Neuronal stem cell (in vitro differentiated cells): ENCODE measurements at regions not wholly inside any gene's neighbourhood (a gene's known extent, or its start where the extent isn't known, plus 50 kb on each side); places are given as distances from the start of the nearest gene placed in this dataset.

Source experiments
- DNase-seq: peaks from one replicate; pipeline ENCODE4 v3.0.0-alpha.2; 2013; ENCODE audit warnings: low spot score
- H2AFZ ChIP-seq: one replicate; pipeline ENCODE4 v1.6.1; 2013; ENCODE audit warnings: mild to moderate bottlenecking, low read length, inconsistent platforms
- H2AK5ac ChIP-seq: 2 replicates; pipeline ENCODE4 v1.6.1; 2013; ENCODE audit warnings: low read depth, mild to moderate bottlenecking, inconsistent platforms, low read length, moderate library complexity, mixed read lengths
- H2BK120ac ChIP-seq: 2 replicates; pipeline ENCODE4 v1.6.1; 2013; ENCODE audit warnings: low read depth, mild to moderate bottlenecking, inconsistent platforms, low read length, moderate library complexity, mixed read lengths
- H2BK12ac ChIP-seq: one replicate; pipeline ENCODE4 v1.6.1; 2013; ENCODE audit warnings: low read length, inconsistent platforms
- H2BK15ac ChIP-seq: 2 replicates; pipeline ENCODE4 v1.6.1; 2013; ENCODE audit warnings: mild to moderate bottlenecking, low read length, inconsistent platforms, mixed read lengths
- H2BK5ac ChIP-seq: one replicate; pipeline ENCODE4 v1.6.1; 2013; ENCODE audit warnings: inconsistent platforms, mild to moderate bottlenecking, low read length, moderate library complexity
- H3K14ac ChIP-seq: one replicate; pipeline ENCODE4 v1.6.1; 2013; ENCODE audit warnings: low read length, inconsistent platforms
- H3K18ac ChIP-seq: 2 replicates; pipeline ENCODE4 v1.6.1; 2013; ENCODE audit warnings: low read length, inconsistent platforms
- H3K23ac ChIP-seq: 2 replicates; pipeline ENCODE4 v1.6.1; 2013; ENCODE audit warnings: low read depth, mild to moderate bottlenecking, mixed read lengths, low read length, inconsistent platforms; ENCODE audit not compliant: poor library complexity
- H3K27ac ChIP-seq: replicated peaks from 3 replicates; pipeline ENCODE4 v1.5.1; 2013; ENCODE audit warnings: low read length, inconsistent platforms
- H3K27me3 ChIP-seq, 3 experiments: 2 replicates each; pipeline ENCODE4 v1.6.1; 2013; ENCODE audit warnings: low read length in 3 of 3, mild to moderate bottlenecking in 2 of 3, inconsistent platforms in 1 of 3, low read depth in 1 of 3, mixed read lengths in 1 of 3, moderate library complexity in 1 of 3; ENCODE audit not compliant: control insufficient read depth in 3 of 3, insufficient read depth in 3 of 3
- H3K36me3 ChIP-seq, 2 donors: replicated peaks in 1 of 2; 2 replicates each; pipeline ENCODE4 v1.6.1; 2013; ENCODE audit warnings: low read length in 2 of 2; ENCODE audit not compliant: control insufficient read depth in 2 of 2, insufficient read depth in 2 of 2
- H3K4ac ChIP-seq: 2 replicates; pipeline ENCODE4 v1.6.1; 2013; ENCODE audit warnings: inconsistent platforms, mild to moderate bottlenecking, low read length, moderate library complexity
- H3K4me1 ChIP-seq, 2 donors: 1 replicate in 1 of 2; 2 replicates in 1 of 2; pipeline ENCODE4 v1.6.1; 2013; ENCODE audit warnings: low read length in 2 of 2, low read depth in 1 of 2; ENCODE audit not compliant: control insufficient read depth in 2 of 2, insufficient read depth in 1 of 2
- H3K4me2 ChIP-seq: one replicate; pipeline ENCODE4 v1.6.1; 2013; ENCODE audit warnings: mild to moderate bottlenecking, low read length, inconsistent platforms; ENCODE audit not compliant: insufficient read depth, poor library complexity, severe bottlenecking
- H3K4me3 ChIP-seq, 2 donors: 2 replicates each; pipeline ENCODE4 v1.5.1; 2013; ENCODE audit warnings: low read length in 2 of 2, mild to moderate bottlenecking in 2 of 2, inconsistent platforms in 1 of 2, moderate library complexity in 1 of 2
- H3K79me1 ChIP-seq: one replicate; pipeline ENCODE4 v1.6.1; 2013; ENCODE audit warnings: low read depth, mild to moderate bottlenecking, inconsistent platforms, low read length, moderate library complexity
- H3K9ac ChIP-seq: one replicate; pipeline ENCODE4 v1.6.1; 2013; ENCODE audit warnings: mild to moderate bottlenecking, low read depth, low read length, inconsistent platforms; ENCODE audit not compliant: poor library complexity
- H3K9me3 ChIP-seq, 2 donors: replicated peaks in 1 of 2; 2 replicates each; pipeline versions ENCODE3 to v1.6.1; 2013; ENCODE audit warnings: low read length in 2 of 2, mild to moderate bottlenecking in 2 of 2, inconsistent platforms in 1 of 2, low read depth in 1 of 2, mixed read lengths in 1 of 2, moderate library complexity in 1 of 2; ENCODE audit not compliant: control insufficient read depth in 2 of 2, insufficient read depth in 1 of 2
- H4K8ac ChIP-seq: one replicate; pipeline ENCODE4 v1.6.1; 2013; ENCODE audit warnings: low read depth, mild to moderate bottlenecking, inconsistent platforms, low read length, moderate library complexity
- H4K91ac ChIP-seq: one replicate; pipeline ENCODE4 v1.6.1; 2013; ENCODE audit warnings: low read length, low read depth, mild to moderate bottlenecking, inconsistent platforms; ENCODE audit not compliant: poor library complexity
- WGBS, 2 donors: extraction: QIAGEN DNeasy Blood & Tissue Kit; methylation state at CpG; one replicate each; pipeline ENCODE4 v1.1.7; 2013; ENCODE audit warnings: missing lambda C conversion rate in 2 of 2, mixed read lengths in 1 of 2; ENCODE audit not compliant: insufficient read length in 2 of 2, insufficient replicate concordance in 1 of 2; ENCODE audit errors: extremely low coverage in 2 of 2; 5-methylcytosine and 5-hydroxymethylcytosine counted together

DNA sequence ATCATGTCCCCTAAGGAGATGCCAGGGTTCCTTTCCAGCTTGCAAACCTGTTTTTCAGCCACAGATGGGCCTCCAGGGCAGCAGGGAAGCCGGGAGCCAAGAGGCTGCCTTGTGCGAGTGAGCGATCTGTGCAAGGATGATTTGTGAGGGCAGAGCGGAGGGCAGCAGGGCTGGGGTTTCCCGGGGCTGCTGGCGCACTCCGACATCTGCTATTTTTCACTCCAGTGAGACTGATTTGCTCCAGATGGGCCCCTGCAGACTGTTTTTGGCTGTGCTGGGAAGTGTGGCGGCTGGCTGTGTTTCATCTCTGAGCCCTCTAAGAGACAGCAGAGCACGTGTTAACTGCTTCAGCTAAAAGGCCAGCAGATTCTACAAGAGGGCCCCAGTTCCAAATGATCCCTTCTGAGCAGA lies 466.2 kb downstream of the TYW1 start:
- H3K79me1 ChIP-seq, result no peaks in the 10 kb centered on the region
- H2BK120ac ChIP-seq, result no peak overlapping the region
- no peaks in the 10 kb centered on the region for H3K27me3 ChIP-seq
- no peak overlapping the region for H3K27ac ChIP-seq
- H3K4me1 ChIP-seq, result no peaks in the 10 kb centered on the region
- H3K9me3 ChIP-seq, result peaks cover 2 to 3% of the 10 kb centered on the region in 2 donors
- DNase-seq, result no peak
- H3K4me2 ChIP-seq, result no peak overlapping the region
- no peak overlapping the region for H2BK12ac ChIP-seq
- H3K23ac ChIP-seq, result no peak overlapping the region
- no peak overlapping the region for H2BK5ac ChIP-seq
- H2AFZ ChIP-seq, result no peak overlapping the region
- H4K91ac ChIP-seq, result no peak overlapping the region
- no peak overlapping the region for H4K8ac ChIP-seq
- no peak overlapping the region for H3K4ac ChIP-seq
- H2AK5ac ChIP-seq, result no peak overlapping the region
- no peak overlapping the region for H2BK15ac ChIP-seq
- no CpG with 5 or more reads among the region's 9 CpGs for WGBS, 2 donors
- H3K36me3 ChIP-seq, result no peaks in the 10 kb centered on the region
- no peak overlapping the region for H3K14ac ChIP-seq
- no peak overlapping the region for H3K9ac ChIP-seq
- peak overlapping the region; percentile 15 for H3K18ac ChIP-seq
- H3K4me3 ChIP-seq, result no peak overlapping the region

DNA sequence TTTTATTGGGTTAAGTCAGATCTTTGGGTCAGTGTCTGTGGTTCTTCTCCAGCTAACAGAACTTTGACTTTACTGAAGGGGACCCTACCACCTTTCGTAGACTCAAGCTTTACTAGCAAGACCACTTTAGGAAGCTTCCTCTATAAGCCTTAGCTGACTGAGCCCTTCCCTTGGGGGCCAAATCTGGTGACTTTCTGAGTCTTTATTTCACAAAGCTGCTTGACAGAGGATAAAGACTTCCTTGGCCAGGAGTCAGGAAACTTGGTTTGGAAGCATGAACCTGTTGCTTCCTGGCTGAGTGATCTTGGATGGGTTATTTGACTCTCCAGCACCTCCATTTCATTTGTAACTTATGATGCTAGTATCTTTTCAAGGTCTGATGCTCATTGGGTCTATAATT lies 466.7 kb downstream of the TYW1 start:
- no peak overlapping the region for H3K4me3 ChIP-seq
- H3K27ac ChIP-seq, result no peak overlapping the region
- peaks cover 3 to 5% of the 10 kb centered on the region in 2 donors for H3K9me3 ChIP-seq
- no CpG with 5 or more reads among the region's 1 CpG for WGBS, 2 donors
- no peak overlapping the region for H2BK120ac ChIP-seq
- no peak overlapping the region for H3K18ac ChIP-seq
- H3K4me1 ChIP-seq, result no peaks in the 10 kb centered on the region
- no peak overlapping the region for H3K4me2 ChIP-seq
- H4K91ac ChIP-seq, result no peak overlapping the region
- no peaks in the 10 kb centered on the region for H3K36me3 ChIP-seq
- no peak for DNase-seq
- H3K23ac ChIP-seq, result no peak overlapping the region
- no peak overlapping the region for H4K8ac ChIP-seq
- no peak overlapping the region for H2BK15ac ChIP-seq
- no peak overlapping the region for H3K4ac ChIP-seq
- no peak overlapping the region for H3K14ac ChIP-seq
- H2AFZ ChIP-seq, result no peak overlapping the region
- H3K27me3 ChIP-seq, result no peaks in the 10 kb centered on the region
- H3K9ac ChIP-seq, result no peak overlapping the region
- H2AK5ac ChIP-seq, result no peak overlapping the region
- H2BK5ac ChIP-seq, result no peak overlapping the region
- no peaks in the 10 kb centered on the region for H3K79me1 ChIP-seq
- H2BK12ac ChIP-seq, result no peak overlapping the region

DNA sequence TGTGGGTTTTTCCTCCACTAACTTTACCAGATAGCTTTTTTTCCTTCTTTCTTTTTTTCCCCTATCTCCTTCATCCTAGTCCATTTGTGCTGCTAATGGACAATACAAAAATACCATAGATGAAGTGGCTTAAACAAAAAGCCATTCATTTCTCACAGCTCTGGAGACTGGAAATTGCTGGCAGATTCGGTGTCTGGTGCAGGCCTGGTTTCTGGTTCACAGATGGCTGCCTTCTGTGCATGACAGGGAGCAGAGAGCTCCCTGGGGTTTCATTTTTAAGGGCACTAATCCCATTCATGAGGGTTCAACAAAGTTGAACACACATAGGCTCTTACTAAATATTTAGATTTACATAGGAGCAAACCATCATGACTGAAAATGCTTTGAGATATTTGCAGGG lies 467.4 kb downstream of the TYW1 start:
- Histone ChIP-seq H4K8ac (no peak overlapping the region), H2BK5ac (no peak overlapping the region), H3K4me1 (no peaks in the 10 kb centered on the region), H2AK5ac (no peak overlapping the region), H3K36me3 (no peaks in the 10 kb centered on the region), H2AFZ (no peak overlapping the region), H4K91ac (no peak overlapping the region), H3K4ac (no peak overlapping the region), H3K23ac (no peak overlapping the region), H2BK120ac (no peak overlapping the region), H3K4me2 (no peak overlapping the region), H2BK12ac (no peak overlapping the region), H3K79me1 (no peaks in the 10 kb centered on the region), H3K14ac (no peak overlapping the region), H3K9me3 (peaks cover 3 to 7% of the 10 kb centered on the region in 2 donors), H3K27ac (no peak overlapping the region), H3K18ac (no peak overlapping the region), H2BK15ac (no peak overlapping the region), H3K9ac (no peak overlapping the region), H3K27me3 (no peaks in the 10 kb centered on the region), H3K4me3 (no peak overlapping the region)
- DNase-seq, result no peak
- WGBS, 2 donors, result no CpG with 5 or more reads among the region's 1 CpG

DNA sequence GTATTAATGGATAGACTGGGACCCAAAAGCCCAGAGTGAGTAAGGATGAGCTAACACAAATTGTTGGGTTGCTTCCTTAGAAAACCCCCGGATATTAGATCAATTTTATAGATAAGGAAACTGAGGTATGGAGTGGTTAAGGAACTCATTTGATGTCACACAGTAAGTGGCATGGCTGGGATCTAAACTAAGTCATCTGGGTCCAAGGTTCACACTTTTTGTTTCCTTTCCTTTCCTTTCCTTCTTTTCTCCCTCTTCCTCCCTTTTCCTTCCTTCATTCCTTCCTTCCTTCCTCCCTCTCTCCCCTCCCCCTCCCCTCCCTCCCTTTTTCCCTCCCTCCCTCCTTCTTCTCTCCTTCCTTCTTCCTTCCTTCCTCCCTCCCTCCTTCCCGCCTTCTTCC lies 469.5 kb downstream of the TYW1 start:
- H3K27me3 ChIP-seq, result no peaks in the 10 kb centered on the region
- peaks cover 3 to 7% of the 10 kb centered on the region in 2 donors for H3K9me3 ChIP-seq
- H2BK15ac ChIP-seq, result no peak overlapping the region
- H3K9ac ChIP-seq, result no peak overlapping the region
- H3K18ac ChIP-seq, result no peak overlapping the region
- no peak overlapping the region for H2AK5ac ChIP-seq
- no peak overlapping the region for H3K23ac ChIP-seq
- H3K14ac ChIP-seq, result no peak overlapping the region
- H2BK5ac ChIP-seq, result no peak overlapping the region
- H2AFZ ChIP-seq, result no peak overlapping the region
- H3K4me3 ChIP-seq, result no peak overlapping the region
- no peak overlapping the region for H3K27ac ChIP-seq
- WGBS, 2 donors, result no CpG with 5 or more reads among the region's 2 CpGs
- no peak overlapping the region for H2BK12ac ChIP-seq
- DNase-seq, result no peak
- no peak overlapping the region for H3K4ac ChIP-seq
- H3K4me1 ChIP-seq, result peaks cover 0 to 5% of the 10 kb centered on the region in 2 donors
- H4K91ac ChIP-seq, result no peak overlapping the region
- no peak overlapping the region for H3K4me2 ChIP-seq
- H4K8ac ChIP-seq, result no peak overlapping the region
- no peaks in the 10 kb centered on the region for H3K36me3 ChIP-seq
- no peak overlapping the region for H2BK120ac ChIP-seq
- no peaks in the 10 kb centered on the region for H3K79me1 ChIP-seq
